ENCODE measurements at regions not wholly inside any gene's neighbourhood (a gene's known extent, or its start where the extent isn't known, plus 50 kb on each side); places are given as distances from the start of the nearest gene placed in this dataset.

DNA sequence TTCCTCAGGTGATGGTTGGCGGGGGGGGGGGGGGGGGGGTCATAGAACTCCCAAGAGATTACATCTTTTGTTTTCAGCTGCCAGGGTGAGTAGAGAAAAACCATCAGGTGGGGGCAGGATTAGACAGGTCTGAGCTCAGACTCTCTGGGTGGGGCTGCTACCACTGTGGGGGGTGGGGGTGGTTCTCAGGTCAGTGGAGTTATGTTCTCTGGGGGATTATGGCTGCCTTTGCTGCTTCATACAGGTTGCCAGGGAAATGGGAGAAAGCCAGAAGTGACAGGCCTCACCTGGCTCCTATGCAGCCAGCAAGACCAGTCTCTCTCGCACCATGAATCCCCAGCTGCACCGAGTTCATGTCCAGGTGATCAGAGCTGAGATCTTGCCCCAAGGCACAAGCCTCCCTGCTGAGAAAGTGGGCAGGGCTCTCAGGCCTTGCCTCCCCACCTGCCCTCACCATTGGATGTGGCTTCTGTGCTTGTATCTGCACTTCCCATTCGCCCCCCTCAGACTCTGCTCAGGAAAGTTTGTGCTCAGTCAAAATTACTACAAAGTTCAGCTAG lies 828.1 kb downstream of the MCTP2 start:
- no peaks in the 10 kb centered on the region for H3K9me3 ChIP-seq (replicated peaks in 1 of 3)
- no peak overlapping the region for H3K4me3 ChIP-seq
- no peak for DNase-seq
- H3K27me3 ChIP-seq = no peaks in the 10 kb centered on the region
- H3K27ac ChIP-seq = no peak overlapping the region
- H3K36me3 ChIP-seq (replicated peaks in 1 of 2) = no peaks in the 10 kb centered on the region
- intact Hi-C loops (cut with DNase I) = no loop called here
- no peak for TF ChIP-seq POLR2A (IDR thresholded peaks at IDR 0.05)
- TF ChIP-seq, protein P1, sequence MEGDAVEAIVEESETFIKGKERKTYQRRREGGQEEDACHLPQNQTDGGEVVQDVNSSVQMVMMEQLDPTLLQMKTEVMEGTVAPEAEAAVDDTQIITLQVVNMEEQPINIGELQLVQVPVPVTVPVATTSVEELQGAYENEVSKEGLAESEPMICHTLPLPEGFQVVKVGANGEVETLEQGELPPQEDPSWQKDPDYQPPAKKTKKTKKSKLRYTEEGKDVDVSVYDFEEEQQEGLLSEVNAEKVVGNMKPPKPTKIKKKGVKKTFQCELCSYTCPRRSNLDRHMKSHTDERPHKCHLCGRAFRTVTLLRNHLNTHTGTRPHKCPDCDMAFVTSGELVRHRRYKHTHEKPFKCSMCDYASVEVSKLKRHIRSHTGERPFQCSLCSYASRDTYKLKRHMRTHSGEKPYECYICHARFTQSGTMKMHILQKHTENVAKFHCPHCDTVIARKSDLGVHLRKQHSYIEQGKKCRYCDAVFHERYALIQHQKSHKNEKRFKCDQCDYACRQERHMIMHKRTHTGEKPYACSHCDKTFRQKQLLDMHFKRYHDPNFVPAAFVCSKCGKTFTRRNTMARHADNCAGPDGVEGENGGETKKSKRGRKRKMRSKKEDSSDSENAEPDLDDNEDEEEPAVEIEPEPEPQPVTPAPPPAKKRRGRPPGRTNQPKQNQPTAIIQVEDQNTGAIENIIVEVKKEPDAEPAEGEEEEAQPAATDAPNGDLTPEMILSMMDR (IDR thresholded peaks at IDR 0.05) = no peak
- 80 to 87% (median 83%) methylated on average over 2 to 4 of the region's 4 CpGs for WGBS, 4 donors
- H3K4me1 ChIP-seq (replicated peaks in 1 of 2) = no peaks in the 10 kb centered on the region

DNA sequence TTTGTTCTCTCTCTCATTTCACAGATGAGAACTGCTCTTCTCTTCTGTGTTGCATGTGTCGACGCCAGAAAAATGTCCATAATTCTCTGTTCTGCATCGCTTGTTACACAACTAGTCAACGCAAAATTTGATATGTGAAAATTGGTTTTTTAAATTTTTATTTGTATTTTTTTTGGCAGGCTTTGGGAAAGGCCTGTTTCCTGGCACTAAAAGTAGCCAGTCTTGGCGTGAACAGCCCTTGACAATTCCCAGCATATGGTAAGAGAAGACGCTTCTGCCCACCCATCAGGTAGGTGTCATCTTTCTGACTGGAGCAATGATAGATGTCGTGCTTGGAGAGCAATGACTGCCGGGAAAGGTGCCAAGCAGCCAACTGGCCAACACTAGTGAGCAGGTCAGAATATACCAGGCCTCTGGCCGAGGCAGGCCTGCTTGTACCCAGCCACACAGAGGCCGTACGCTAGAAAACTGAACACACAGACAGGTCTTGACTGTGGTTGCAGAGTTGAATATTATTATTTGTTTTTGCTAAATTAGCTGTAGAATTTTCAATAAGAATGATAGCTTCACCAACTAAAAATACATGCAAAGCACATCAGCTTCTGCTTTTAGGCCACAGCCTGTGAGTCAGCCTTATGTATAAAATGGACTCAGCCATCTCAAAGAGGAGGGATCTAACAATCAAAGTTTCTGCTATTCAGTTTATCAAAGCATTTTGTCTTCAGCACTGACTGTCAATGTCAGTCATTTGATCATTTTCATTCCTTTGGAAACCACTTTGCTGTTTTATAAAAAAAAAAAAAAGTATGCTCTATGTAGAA lies 837.5 kb downstream of the MCTP2 start:
- Histone ChIP-seq H3K27ac (no peak overlapping the region), H3K4me1 (replicated peaks in 1 of 2) (no peaks in the 10 kb centered on the region), H3K9me3 (replicated peaks in 1 of 3) (no peaks in the 10 kb centered on the region), H3K27me3 (no peaks in the 10 kb centered on the region), H3K36me3 (replicated peaks in 1 of 2) (no peaks in the 10 kb centered on the region), H3K4me3 (no peak overlapping the region)
- peak in 1 of 7 donors; percentile 17 for DNase-seq
- 74 to 86% (median 83%) methylated on average over 10 to 11 of the region's 11 CpGs for WGBS, 4 donors
- TF ChIP-seq, protein P1 (IDR thresholded peaks at IDR 0.05) = no peak
- TF ChIP-seq POLR2A (IDR thresholded peaks at IDR 0.05) = no peak
- intact Hi-C loops (cut with DNase I) = no loop called here

DNA sequence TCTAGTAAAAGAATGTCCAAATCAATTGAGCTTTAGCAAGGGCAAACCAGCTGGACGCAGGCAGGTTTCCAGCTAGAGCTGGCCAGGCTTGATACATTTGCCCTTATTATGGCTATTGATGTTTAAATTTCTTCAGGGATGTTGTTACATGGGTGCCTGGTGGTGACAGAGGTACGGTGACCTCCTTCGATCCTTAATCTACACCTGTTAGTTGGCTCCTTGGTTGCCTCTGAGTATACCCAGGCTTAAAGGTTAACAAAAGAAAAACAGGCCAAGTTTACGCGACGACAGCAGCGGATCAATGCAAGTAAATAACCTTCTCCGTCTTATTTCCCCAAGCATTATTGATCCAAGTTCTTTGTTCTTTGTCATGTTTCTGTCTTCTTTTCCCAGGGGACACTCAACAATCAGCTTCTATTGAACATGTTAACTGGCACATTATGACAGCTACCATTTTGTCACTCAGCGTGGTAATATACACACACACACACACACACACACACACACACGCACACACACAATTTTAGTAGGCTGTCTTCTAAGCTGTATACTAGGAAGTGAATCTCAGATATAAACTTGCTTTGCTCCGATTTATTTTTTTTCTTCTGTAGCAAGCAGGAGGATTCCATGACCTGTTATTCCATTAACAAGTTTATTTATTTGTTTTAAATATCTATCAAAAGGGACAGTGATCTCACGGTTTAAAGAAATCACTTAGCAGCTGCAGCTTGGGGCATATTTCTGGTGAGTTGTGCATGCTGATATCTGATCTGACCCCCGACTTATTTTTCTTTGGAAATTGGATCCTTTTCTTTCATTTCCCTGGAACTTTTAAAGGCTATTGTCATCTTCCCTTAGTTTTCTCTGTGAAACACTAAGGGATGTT lies 844.7 kb downstream of the MCTP2 start:
- H3K4me1 ChIP-seq (replicated peaks in 1 of 2) = no peaks in the 10 kb centered on the region
- no peak overlapping the region for H3K27ac ChIP-seq
- no peak overlapping the region for H3K4me3 ChIP-seq
- no peak for DNase-seq
- intact Hi-C loops (cut with DNase I) = no loop called here
- no peaks in the 10 kb centered on the region for H3K9me3 ChIP-seq (replicated peaks in 1 of 3)
- no peaks in the 10 kb centered on the region for H3K27me3 ChIP-seq
- TF ChIP-seq POLR2A (IDR thresholded peaks at IDR 0.05) = no peak
- TF ChIP-seq, protein P1 (IDR thresholded peaks at IDR 0.05) = no peak
- WGBS, 4 donors = 68 to 82% (median 76%) methylated on average over 13 of the region's 13 CpGs
- H3K36me3 ChIP-seq (replicated peaks in 1 of 2) = no peaks in the 10 kb centered on the region

DNA sequence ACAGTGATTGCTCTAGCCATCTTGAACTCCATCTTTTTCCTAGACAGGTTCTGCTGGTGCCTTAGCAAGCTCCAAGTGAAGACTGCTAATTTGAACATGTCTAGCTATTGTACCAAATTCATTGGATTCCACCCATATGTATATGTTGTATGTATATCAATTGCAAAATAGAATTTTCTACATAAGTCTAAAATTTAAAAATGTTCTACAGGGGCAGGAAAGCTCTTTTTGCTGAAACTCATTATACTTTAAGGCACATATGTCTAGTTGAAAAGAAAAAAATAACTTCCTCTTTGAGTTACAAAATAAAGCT lies 845.3 kb downstream of the MCTP2 start:
- TF ChIP-seq POLR2A (IDR thresholded peaks at IDR 0.05) = no peak
- TF ChIP-seq, protein P1 (IDR thresholded peaks at IDR 0.05) = no peak
- no peaks in the 10 kb centered on the region for H3K27me3 ChIP-seq
- H3K4me3 ChIP-seq = no peak overlapping the region
- H3K36me3 ChIP-seq (replicated peaks in 1 of 2) = no peaks in the 10 kb centered on the region
- intact Hi-C loops (cut with DNase I) = no loop called here
- no peaks in the 10 kb centered on the region for H3K4me1 ChIP-seq (replicated peaks in 1 of 2)
- H3K27ac ChIP-seq = no peak overlapping the region
- no peaks in the 10 kb centered on the region for H3K9me3 ChIP-seq (replicated peaks in 1 of 3)
- DNase-seq = no peak
